GM21526 (cell line): ENCODE measurements at regions not wholly inside any gene's neighbourhood (a gene's known extent, or its start where the extent isn't known, plus 50 kb on each side); places are given as distances from the start of the nearest gene placed in this dataset.
"Not testable (repeated sequence)": the region's sequence is repeated elsewhere in the genome, so short reads cannot be mapped to it uniquely, and the experiment has no call there.

ENCODE experiments used
- ATAC-seq: cut with Tn5 transposase; IDR thresholded peaks from one replicate; pipeline ENCODE4 v1.9.1; 2021; ENCODE audit warnings: moderate library complexity; ENCODE audit not compliant: unreplicated experiment, low FRiP score

- ATAC-seq, result no peak
Measured at GRCh38 chr6:62819640-62820039, 391.6 kb upstream of the FKBP1C start.

GRCh38 chr6:62808565-62809293 lies 402.5 kb upstream of the FKBP1C start:
- no peak for ATAC-seq

DNA sequence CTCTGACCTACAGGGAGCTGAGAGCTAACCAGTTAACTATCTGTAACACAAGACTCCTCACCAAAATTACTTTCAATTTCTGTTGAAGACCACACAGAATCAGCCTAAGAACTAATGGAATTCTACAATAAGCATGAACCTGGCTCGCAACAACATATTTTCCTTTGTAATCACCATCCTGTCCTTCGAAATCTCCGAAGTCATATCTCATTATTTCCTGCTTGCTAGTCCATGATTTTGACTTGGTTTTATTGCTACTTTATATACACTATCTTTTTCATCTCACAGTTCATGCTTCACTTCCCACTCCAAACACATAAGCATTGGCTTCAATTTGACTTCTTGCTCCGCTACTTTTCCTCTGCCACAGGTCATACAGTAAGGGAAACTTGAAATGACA lies 405.8 kb upstream of the FKBP1C start:
- ATAC-seq, result no peak

DNA sequence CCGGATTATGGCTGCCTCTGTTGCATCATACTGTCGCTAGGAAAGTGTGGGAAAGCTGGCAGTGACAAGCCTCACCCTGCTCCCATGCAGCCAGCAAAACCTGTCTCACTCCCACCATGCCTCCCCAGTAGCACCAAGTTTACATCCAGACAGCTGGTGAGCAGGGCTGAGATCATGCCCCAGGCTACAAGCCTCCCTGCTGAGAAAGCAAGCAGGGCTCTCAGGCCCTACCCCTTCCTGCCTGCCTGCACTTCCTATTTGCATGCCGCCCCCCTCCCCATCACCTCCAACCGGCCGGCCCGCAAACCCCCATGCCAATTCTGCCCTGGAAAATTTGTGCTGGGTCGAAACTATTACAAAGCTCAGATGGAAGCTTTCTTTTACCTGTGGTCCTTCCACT lies 408.2 kb upstream of the FKBP1C start:
- no peak for ATAC-seq

GRCh38 chr6:62797190-62797589 lies 414.1 kb upstream of the FKBP1C start:
- ATAC-seq, result no peak

DNA sequence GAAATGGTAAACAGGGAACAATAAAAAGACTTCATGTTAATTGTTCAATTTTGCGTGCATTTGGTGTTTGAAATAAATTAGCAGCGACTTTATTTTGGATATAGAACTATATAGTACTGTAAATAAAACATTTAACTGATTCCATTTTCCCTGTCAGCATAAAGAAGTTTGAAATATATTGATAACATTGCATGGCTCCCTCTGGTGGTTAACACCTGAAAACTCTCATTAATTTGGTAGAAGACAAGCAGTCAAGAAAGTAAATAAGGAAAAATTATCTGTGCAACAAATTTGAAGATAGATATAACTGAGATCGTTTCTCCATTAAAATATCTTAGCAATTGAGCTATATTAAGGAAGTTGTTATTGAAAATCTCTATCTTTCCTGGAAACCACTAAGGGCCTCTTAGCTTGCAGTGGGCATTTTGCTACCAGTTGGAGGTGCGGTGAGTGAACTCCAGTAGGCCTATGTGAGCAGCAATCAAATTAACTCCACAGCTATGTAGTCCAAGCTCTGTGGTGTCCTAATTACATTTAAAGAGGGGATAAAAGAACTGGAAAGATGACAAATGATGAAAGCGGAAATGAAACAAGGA lies 435.7 kb upstream of the FKBP1C start:
- ATAC-seq, result no peak

DNA sequence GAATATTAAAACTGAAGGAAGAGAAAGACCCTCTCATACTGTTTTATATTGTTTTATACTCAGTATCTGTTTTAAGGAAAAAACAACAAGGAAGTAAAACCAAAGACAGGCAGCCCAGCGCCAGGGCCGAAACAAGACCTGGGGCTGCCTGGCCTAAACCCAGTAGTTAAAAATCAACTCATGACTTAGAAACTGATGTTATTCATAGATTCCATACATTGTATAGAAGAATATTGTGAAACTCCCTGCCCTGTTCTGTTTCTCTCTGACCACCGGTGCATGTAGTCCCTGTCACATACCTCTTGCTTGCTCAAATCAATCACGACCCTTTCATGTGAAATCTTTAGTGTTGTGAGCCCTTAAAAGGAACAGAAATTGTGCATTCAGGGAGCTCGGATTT lies 445.1 kb upstream of the FKBP1C start:
- ATAC-seq, result not testable (repeated sequence)

- no peak for ATAC-seq
Measured at GRCh38 chr6:62764841-62765240, 446.4 kb upstream of the FKBP1C start.

DNA sequence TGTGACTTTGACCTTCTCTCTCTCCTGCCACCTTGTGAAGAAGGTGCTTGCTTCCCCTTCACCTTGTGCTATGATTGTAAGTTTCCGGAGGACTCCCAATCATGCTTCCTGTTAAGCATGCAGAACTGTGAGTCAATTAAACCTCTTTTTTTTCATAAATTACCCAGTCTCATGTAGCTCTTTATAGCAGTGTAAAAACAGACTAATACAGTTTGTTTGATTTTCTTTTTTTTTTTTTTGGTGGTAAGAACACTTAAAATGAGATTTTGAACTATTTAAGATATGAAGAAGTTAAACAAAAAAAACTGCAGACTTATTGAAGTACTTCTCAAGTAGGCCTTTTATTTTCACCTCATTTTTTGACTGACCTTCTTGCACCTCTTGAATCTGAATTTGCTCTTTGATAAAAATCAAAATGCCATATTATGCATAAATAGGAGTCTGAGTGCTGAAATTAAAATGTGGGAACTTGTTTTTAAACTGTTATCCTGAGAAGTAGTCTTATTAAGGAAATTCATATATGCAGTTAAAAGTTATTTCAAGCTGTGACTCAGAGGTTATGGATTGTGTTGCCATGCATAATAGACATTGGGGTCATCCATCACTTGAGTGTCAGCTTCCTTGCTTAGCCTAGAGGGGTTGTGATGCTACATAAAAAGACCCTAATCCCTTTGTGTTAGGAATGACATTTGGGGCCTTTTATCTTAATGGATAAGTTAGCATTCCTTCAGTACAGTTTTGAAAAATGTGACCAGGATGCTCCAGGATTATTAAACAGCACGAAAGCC lies 447.9 kb upstream of the FKBP1C start:
- no peak for ATAC-seq

GRCh38 chr6:62746968-62747367 lies 460.9 kb upstream of the KHDRBS2 start:
- no peak for ATAC-seq

DNA sequence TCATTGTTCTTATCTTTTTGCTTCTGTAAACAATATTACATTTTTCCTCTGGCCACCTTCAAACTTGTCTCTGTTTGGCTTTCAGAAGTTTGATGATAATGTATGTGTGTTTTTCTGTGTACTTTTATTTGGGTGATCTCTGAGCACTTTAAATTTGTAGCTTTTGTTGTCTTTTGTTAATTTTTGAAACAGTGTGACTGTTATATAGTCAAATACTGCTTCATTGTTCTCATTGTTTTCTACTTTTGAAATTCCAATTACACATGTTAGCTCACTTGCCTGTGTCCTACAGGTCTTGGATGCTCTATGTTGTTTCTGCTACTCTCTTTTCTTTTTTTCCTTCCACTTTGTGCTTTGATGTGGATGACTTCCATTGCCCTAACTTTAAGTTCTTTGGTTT lies 460.1 kb upstream of the KHDRBS2 start:
- no peak for ATAC-seq

DNA sequence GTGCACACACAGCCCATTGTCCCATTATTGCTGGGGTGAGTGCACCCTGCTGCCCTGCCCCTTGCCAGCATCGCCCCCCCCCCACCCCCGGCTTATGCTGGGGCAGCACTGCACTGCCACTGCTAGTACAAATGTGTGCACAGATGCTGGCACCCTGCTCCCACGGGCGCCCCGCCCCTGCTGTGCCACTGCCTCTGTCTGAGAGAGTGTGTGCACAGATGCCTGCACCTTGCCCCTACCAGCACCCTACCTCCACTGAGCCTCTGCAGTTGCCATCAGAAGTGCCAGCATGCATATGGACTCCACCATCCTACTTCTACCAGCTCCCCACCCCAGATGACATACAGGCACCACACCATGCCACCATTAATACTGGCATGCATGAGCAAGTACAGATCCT lies 454.6 kb upstream of the KHDRBS2 start:
- ATAC-seq, result no peak

DNA sequence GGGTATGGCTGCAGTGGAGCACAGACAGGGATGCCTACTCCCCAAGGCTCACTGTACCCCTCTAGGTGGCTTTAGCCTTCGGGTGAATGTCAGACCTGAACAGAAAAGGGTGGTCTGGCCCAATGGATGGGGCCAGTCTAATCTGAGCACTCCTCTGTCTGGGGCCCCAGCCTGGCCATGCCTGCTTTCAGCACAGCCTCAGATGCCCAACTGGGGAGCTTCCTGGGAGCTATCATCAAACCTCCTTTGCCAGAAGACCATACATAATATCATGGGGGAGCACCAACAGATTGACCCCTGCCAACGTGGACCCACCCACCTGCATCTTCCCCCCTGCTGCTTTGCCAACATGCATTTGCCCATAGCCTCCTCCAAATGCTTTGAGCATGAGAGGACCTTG lies 454.1 kb upstream of the KHDRBS2 start:
- ATAC-seq, result no peak

- no peak for ATAC-seq
Measured at GRCh38 chr6:62737792-62738191, 451.8 kb upstream of the KHDRBS2 start.

- ATAC-seq, result no peak
Measured at GRCh38 chr6:62721408-62721807, 435.4 kb upstream of the KHDRBS2 start.

DNA sequence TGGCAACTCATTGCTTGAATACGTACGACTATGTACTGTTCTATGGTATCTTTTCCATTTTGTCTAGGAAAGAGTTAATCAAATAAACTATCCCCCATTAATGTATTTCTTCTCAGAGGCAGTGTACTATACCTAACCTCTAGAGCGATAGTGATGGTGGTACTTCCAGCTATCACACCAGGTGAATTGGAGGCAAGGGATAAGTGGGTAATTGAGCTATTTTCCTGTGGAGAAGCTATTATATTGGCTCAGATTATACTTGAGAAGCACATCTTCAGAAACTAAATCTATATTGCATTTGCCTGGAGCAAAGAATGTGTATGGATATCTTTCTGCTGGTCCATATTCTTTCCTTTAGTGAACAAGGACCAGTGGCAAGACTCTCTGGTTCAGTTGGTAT lies 430.7 kb upstream of the KHDRBS2 start:
- ATAC-seq, result no peak

- no peak for ATAC-seq
Measured at GRCh38 chr6:62714112-62714511, 428.1 kb upstream of the KHDRBS2 start.

DNA sequence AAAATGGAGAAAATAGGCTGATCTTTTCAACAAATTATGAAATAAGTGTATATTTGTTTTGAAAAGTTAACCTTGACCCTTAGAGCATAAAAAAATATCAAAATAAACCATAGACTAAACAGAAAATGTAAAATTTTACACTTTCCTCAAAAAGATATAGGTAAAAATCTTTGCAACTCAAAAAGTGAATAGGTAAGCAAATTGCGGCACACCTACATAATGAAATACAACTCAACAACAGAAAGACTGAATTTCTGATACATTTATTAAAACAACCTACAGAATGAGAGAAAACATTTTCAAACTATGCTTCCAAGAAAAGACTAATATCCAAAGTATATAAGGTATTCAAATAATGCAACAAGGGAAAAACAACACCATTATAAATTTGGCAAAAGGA lies 425.7 kb upstream of the KHDRBS2 start:
- no peak for ATAC-seq

GRCh38 chr6:62707914-62708313 lies 421.9 kb upstream of the KHDRBS2 start:
- no peak for ATAC-seq

DNA sequence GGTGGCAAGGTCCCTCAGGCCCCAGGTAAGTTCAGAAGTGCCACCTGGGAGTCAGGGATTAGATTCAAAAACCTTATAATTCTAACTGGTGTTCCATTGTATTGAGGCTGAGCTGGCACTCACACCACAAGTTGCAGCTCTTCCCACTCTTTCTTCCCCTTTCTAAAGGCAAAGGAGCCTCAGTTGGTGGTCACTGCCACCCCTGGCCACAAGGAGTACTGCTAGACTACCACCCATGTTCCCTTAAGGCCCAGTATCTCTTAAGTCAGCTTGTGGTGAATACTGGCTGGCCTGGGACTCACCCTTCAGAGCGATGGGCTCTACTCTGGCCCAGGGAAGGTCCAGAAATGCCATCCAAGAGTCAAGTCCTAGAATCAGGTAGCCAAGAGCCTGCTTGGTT lies 421.1 kb upstream of the KHDRBS2 start:
- no peak for ATAC-seq

- no peak for ATAC-seq
Measured at GRCh38 chr6:62683063-62683462, 397.0 kb upstream of the KHDRBS2 start.

DNA sequence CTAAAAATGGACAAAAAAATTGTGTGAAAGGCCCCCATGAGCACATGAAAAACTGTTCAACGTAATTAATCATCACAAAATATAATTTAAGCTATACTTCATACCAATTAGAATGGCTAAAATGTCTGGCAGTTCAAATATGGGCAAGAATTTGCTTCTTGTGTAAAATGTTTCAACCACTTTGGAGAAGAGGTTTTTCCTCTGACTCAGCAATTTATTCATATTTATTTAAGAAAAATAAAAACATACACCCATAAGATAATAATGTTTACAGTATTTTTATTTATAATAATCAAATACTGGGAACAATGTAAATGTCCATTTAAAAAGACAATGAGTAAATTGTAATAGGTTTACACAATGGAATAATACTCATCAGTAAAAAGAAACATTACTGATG lies 395.1 kb upstream of the KHDRBS2 start:
- ATAC-seq, result no peak
